OCI-LY7 (cell line): ENCODE measurements at regions not wholly inside any gene's neighbourhood (a gene's known extent, or its start where the extent isn't known, plus 50 kb on each side); places are given as distances from the start of the nearest gene placed in this dataset.

Source experiments
- EZH2phosphoT487 ChIP-seq: fragments of 200-600 bp; sonication (generic); IDR thresholded peaks from 2 replicates; pipeline ENCODE4 v1.6.1; 2018; ENCODE audit warnings: low read depth, borderline replicate concordance, mild to moderate bottlenecking, mixed run types, antibody characterized with exemption, low read length, moderate library complexity, mixed read lengths
- TF ChIP-seq, protein P1 (sequence below): fragments of 200-600 bp; sonication (generic); conservative IDR thresholded peaks from 2 replicates; pipeline ENCODE4 v1.5.1; 2014; ENCODE audit warnings: mild to moderate bottlenecking, antibody characterized with exemption, low read length, moderate library complexity, mixed read lengths

DNA sequence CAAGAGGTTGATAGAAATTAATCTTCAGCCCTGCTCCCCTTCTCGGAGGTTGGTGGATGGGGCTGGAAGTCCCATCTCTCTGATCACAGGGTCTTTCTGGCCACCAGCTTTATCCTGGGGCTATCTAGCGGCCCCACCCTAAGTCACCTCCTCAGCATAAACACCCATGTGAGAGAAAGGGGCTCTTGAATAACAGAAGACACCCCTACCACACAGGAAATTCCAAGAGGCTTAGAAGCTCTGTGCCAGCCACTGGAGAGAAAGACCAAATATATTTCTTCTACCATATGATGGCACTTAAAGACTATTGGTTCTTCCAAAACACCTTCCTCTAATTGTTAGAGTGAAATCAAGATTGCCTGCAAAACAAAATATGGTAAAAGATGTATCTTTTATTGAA, 219.7 kb downstream of the VAPA start:
- TF ChIP-seq, protein P1, sequence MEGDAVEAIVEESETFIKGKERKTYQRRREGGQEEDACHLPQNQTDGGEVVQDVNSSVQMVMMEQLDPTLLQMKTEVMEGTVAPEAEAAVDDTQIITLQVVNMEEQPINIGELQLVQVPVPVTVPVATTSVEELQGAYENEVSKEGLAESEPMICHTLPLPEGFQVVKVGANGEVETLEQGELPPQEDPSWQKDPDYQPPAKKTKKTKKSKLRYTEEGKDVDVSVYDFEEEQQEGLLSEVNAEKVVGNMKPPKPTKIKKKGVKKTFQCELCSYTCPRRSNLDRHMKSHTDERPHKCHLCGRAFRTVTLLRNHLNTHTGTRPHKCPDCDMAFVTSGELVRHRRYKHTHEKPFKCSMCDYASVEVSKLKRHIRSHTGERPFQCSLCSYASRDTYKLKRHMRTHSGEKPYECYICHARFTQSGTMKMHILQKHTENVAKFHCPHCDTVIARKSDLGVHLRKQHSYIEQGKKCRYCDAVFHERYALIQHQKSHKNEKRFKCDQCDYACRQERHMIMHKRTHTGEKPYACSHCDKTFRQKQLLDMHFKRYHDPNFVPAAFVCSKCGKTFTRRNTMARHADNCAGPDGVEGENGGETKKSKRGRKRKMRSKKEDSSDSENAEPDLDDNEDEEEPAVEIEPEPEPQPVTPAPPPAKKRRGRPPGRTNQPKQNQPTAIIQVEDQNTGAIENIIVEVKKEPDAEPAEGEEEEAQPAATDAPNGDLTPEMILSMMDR: no peak
- no peak for TF ChIP-seq EZH2phosphoT487
